Thoracic aorta (tissue), 2 donors: ENCODE measurements at regions not wholly inside any gene's neighbourhood (a gene's known extent, or its start where the extent isn't known, plus 50 kb on each side); places are given as distances from the start of the nearest gene placed in this dataset.

Source experiments
- ATAC-seq: fragments of 150-250 bp; one replicate; pipeline ENCODE4 v1.8.0; 2017; ENCODE audit warnings: low read depth; ENCODE audit not compliant: insufficient number of reproducible peaks, low FRiP score
- DNase-seq: peaks from one replicate; pipeline ENCODE4 v3.0.0-alpha.2; 2020; ENCODE audit warnings: low spot score
- H3K27ac ChIP-seq, 2 donors: fragments of 200-600 bp; sonication (generic); 1 replicate in 1 of 2; 2 replicates in 1 of 2; pipeline ENCODE4 v1.5.1; 2016; ENCODE audit warnings: mild to moderate bottlenecking in 2 of 2, moderate library complexity in 2 of 2
- H3K27me3 ChIP-seq: fragments of 200-600 bp; sonication (generic); replicated peaks from 2 replicates; pipeline ENCODE4 v1.6.0; 2016; ENCODE audit warnings: mild to moderate bottlenecking; ENCODE audit not compliant: insufficient read depth
- H3K36me3 ChIP-seq: fragments of 200-600 bp; sonication (generic); one replicate; pipeline ENCODE4 v1.5.1; 2016
- H3K4me1 ChIP-seq, 2 donors: fragments of 200-600 bp; sonication (generic); 1 replicate in 1 of 2; 2 replicates in 1 of 2; pipeline versions ENCODE4 v1.5.1 to v1.6.0; 2016; ENCODE audit warnings: low read depth in 2 of 2, mild to moderate bottlenecking in 1 of 2; ENCODE audit not compliant: control insufficient read depth in 1 of 2
- H3K4me3 ChIP-seq: fragments of 200-600 bp; sonication (generic); 2 replicates; pipeline ENCODE4 v1.5.1; 2016; ENCODE audit warnings: mild to moderate bottlenecking
- H3K9me3 ChIP-seq: fragments of 200-600 bp; sonication (generic); 2 replicates; pipeline ENCODE4 v1.5.1; 2016
- CTCF ChIP-seq: fragments of 200-600 bp; sonication (generic); IDR thresholded peaks from one replicate; pipeline ENCODE4 v1.5.1; 2019; ENCODE audit warnings: antibody characterized with exemption

- no peaks in the 10 kb centered on the region for H3K27me3 ChIP-seq
- H3K4me1 ChIP-seq: no peaks in the 10 kb centered on the region
- no peak for TF ChIP-seq CTCF
Measured at GRCh38 chr5:33160871-33161270, 279.9 kb upstream of the TARS1 start.

GRCh38 chr5:33161421-33161820, 279.3 kb upstream of the TARS1 start:
- Histone ChIP-seq H3K4me3 (no peak overlapping the region), H3K9me3 (no peaks in the 10 kb centered on the region), H3K36me3 (no peaks in the 10 kb centered on the region), H3K4me1 (no peaks in the 10 kb centered on the region), H3K27me3 (no peaks in the 10 kb centered on the region), H3K27ac (no peak overlapping the region)
- DNase-seq (no peak), ATAC-seq (no peak)
- no peak for TF ChIP-seq CTCF

More at GRCh38 chr5:33160871-33161270, 279.9 kb upstream of the TARS1 start:
- no peak for ATAC-seq
- Histone ChIP-seq H3K27ac (no peak overlapping the region), H3K36me3 (no peaks in the 10 kb centered on the region), H3K9me3 (no peaks in the 10 kb centered on the region), H3K4me3 (no peak overlapping the region)
- no peak for DNase-seq

- no peaks in the 10 kb centered on the region for H3K36me3 ChIP-seq
- no peaks in the 10 kb centered on the region for H3K9me3 ChIP-seq
- H3K27me3 ChIP-seq: no peaks in the 10 kb centered on the region
- no peak for ATAC-seq
- TF ChIP-seq CTCF: no peak
- no peak overlapping the region for H3K4me3 ChIP-seq
- DNase-seq: no peak
- no peaks in the 10 kb centered on the region for H3K4me1 ChIP-seq
- no peak overlapping the region for H3K27ac ChIP-seq
Measured at GRCh38 chr5:33162057-33162456, 278.7 kb upstream of the TARS1 start.

GRCh38 chr5:33166522-33166921, 274.2 kb upstream of the TARS1 start:
- Histone ChIP-seq H3K4me1 (no peaks in the 10 kb centered on the region), H3K9me3 (no peaks in the 10 kb centered on the region), H3K4me3 (no peak overlapping the region), H3K27me3 (no peaks in the 10 kb centered on the region), H3K36me3 (no peaks in the 10 kb centered on the region), H3K27ac (no peak overlapping the region)
- TF ChIP-seq CTCF: no peak
- no peak for ATAC-seq
- no peak for DNase-seq

GRCh38 chr5:33166948-33167347, 273.8 kb upstream of the TARS1 start:
- no peak overlapping the region for H3K4me3 ChIP-seq
- no peaks in the 10 kb centered on the region for H3K4me1 ChIP-seq
- H3K27ac ChIP-seq: no peak overlapping the region
- TF ChIP-seq CTCF: no peak
- no peaks in the 10 kb centered on the region for H3K9me3 ChIP-seq
- DNase-seq (no peak), ATAC-seq (no peak)
- H3K27me3 ChIP-seq: no peaks in the 10 kb centered on the region
- H3K36me3 ChIP-seq: no peaks in the 10 kb centered on the region
